GM19025 (cell line): ENCODE measurements at regions not wholly inside any gene's neighbourhood (a gene's known extent, or its start where the extent isn't known, plus 50 kb on each side); places are given as distances from the start of the nearest gene placed in this dataset.
"Not testable (repeated sequence)": the region's sequence is repeated elsewhere in the genome, so short reads cannot be mapped to it uniquely, and the experiment has no call there.

Source experiments
- ATAC-seq: cut with Tn5 transposase; IDR thresholded peaks from one replicate; pipeline ENCODE4 v1.9.1; 2021; ENCODE audit warnings: mild to moderate bottlenecking, low read depth, moderate library complexity; ENCODE audit not compliant: unreplicated experiment

- ATAC-seq: no peak
These were observed 384.9 kb upstream of the PODXL start for GRCh38 chr7:131941291-131941690.

GRCh38 chr7:131940621-131941165 lies 384.3 kb upstream of the PODXL start:
- no peak for ATAC-seq

GRCh38 chr7:131938788-131939187 lies 382.4 kb upstream of the PODXL start:
- ATAC-seq: not testable (repeated sequence)

- ATAC-seq: no peak
These were observed 381.4 kb upstream of the PODXL start for GRCh38 chr7:131937868-131938267.

- ATAC-seq: no peak
These were observed 378.8 kb upstream of the PODXL start for GRCh38 chr7:131935180-131935579.

GRCh38 chr7:131934452-131934851 lies 378.0 kb upstream of the PODXL start:
- ATAC-seq: no peak

GRCh38 chr7:131933751-131934289 lies 377.4 kb upstream of the PODXL start:
- ATAC-seq: no peak

GRCh38 chr7:131933219-131933618 lies 376.8 kb upstream of the PODXL start:
- not testable (repeated sequence) for ATAC-seq

- no peak for ATAC-seq
These were observed 375.8 kb upstream of the PODXL start for GRCh38 chr7:131932271-131932670.

- ATAC-seq: no peak
These were observed 374.9 kb upstream of the PODXL start for GRCh38 chr7:131931370-131931769.

- no peak for ATAC-seq
These were observed 373.2 kb upstream of the PODXL start for GRCh38 chr7:131929632-131930031.

- no peak for ATAC-seq
These were observed 371.5 kb upstream of the PODXL start for GRCh38 chr7:131927770-131928423.

- ATAC-seq: no peak
These were observed 369.2 kb upstream of the PODXL start for GRCh38 chr7:131925636-131926035.

GRCh38 chr7:131924857-131925256 lies 368.4 kb upstream of the PODXL start:
- ATAC-seq: no peak

- ATAC-seq: not testable (repeated sequence)
These were observed 366.5 kb upstream of the PODXL start for GRCh38 chr7:131922948-131923347.

GRCh38 chr7:131921016-131921415 lies 364.6 kb upstream of the PODXL start:
- ATAC-seq: no peak

- ATAC-seq: peak; percentile 77
These were observed 363.7 kb upstream of the PODXL start for GRCh38 chr7:131919920-131920709.

- ATAC-seq: no peak
These were observed 354.7 kb upstream of the PODXL start for GRCh38 chr7:131911112-131911511.

- no peak for ATAC-seq
These were observed 352.8 kb upstream of the PODXL start for GRCh38 chr7:131909151-131909768.

GRCh38 chr7:131908714-131909113 lies 352.3 kb upstream of the PODXL start:
- ATAC-seq: no peak

GRCh38 chr7:131905471-131905973 lies 349.1 kb upstream of the PODXL start:
- ATAC-seq: no peak
